WTC11 (cell line): ENCODE measurements at regions not wholly inside any gene's neighbourhood (a gene's known extent, or its start where the extent isn't known, plus 50 kb on each side); places are given as distances from the start of the nearest gene placed in this dataset.
A peak's percentile ranks its signal among the peaks of the same experiment; 100 is the strongest.

Experiments used
- CBFB ChIP-seq: sonication (generic); formaldehyde crosslinking; IDR thresholded peaks from 2 replicates; pipeline ENCODE4 v1.8.1; 2022; ENCODE audit warnings: mild to moderate bottlenecking, low read depth, missing genetic modification reagents
- CREB1 ChIP-seq: sonication (generic); formaldehyde crosslinking; IDR thresholded peaks from 2 replicates; pipeline ENCODE4 v1.8.0; 2023; ENCODE audit warnings: mild to moderate bottlenecking, missing genetic modification reagents
- NR3C1 ChIP-seq: sonication (generic); formaldehyde crosslinking; conservative IDR thresholded peaks from 2 replicates; pipeline ENCODE4 v1.8.1; 2023; ENCODE audit warnings: low read depth, mild to moderate bottlenecking, missing genetic modification reagents
- TF ChIP-seq, protein P1 (sequence below): sonication (generic); formaldehyde crosslinking; IDR thresholded peaks from 2 replicates; pipeline ENCODE4 v1.8.1; 2023; ENCODE audit warnings: mild to moderate bottlenecking, moderate library complexity, missing genetic modification reagents
- TF ChIP-seq, protein P2 (sequence below): fragments of 200-600 bp; IDR thresholded peaks from 2 replicates; pipeline ENCODE4 v1.8.0; 2022; ENCODE audit warnings: antibody characterized with exemption
- TF ChIP-seq, protein P3 (sequence below): sonication (generic); formaldehyde crosslinking; IDR thresholded peaks from 2 replicates; pipeline ENCODE4 v1.8.0; 2022; ENCODE audit warnings: mild to moderate bottlenecking, missing genetic modification reagents
- TF ChIP-seq, protein P4 (sequence below): sonication (generic); formaldehyde crosslinking; IDR thresholded peaks from 2 replicates; pipeline ENCODE4 v1.8.0; 2022; ENCODE audit warnings: mild to moderate bottlenecking, missing genetic modification reagents
- TF ChIP-seq, protein P5 (sequence below): sonication (generic); formaldehyde crosslinking; IDR thresholded peaks from 2 replicates; pipeline ENCODE4 v1.8.1; 2022; ENCODE audit warnings: missing genetic modification reagents, borderline replicate concordance

DNA sequence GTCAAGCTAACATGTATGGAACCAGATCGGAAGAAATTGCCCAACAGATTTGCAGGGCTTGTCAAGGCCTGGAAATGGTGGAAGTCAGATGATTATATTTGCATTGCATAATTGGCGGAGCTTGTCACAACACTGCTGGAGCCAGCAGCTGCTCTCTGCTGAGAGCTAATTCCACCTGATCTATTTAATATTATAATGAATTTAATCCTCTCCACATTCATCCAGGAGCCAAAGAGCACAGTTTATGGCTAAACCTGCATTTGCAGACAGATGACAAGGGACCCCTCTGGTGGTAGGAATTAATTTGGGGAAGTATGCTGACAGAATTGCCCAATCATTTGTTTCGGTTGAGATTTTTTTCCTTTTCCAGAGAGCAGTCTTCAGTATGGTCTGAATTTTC lies 730.2 kb downstream of the TUSC7 start:
- TF ChIP-seq, protein P1, sequence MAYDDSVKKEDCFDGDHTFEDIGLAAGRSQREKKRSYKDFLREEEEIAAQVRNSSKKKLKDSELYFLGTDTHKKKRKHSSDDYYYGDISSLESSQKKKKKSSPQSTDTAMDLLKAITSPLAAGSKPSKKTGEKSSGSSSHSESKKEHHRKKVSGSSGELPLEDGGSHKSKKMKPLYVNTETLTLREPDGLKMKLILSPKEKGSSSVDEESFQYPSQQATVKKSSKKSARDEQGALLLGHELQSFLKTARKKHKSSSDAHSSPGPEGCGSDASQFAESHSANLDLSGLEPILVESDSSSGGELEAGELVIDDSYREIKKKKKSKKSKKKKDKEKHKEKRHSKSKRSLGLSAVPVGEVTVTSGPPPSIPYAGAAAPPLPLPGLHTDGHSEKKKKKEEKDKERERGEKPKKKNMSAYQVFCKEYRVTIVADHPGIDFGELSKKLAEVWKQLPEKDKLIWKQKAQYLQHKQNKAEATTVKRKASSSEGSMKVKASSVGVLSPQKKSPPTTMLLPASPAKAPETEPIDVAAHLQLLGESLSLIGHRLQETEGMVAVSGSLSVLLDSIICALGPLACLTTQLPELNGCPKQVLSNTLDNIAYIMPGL (CRISPR knock-in tag): no peak
- TF ChIP-seq, protein P2, sequence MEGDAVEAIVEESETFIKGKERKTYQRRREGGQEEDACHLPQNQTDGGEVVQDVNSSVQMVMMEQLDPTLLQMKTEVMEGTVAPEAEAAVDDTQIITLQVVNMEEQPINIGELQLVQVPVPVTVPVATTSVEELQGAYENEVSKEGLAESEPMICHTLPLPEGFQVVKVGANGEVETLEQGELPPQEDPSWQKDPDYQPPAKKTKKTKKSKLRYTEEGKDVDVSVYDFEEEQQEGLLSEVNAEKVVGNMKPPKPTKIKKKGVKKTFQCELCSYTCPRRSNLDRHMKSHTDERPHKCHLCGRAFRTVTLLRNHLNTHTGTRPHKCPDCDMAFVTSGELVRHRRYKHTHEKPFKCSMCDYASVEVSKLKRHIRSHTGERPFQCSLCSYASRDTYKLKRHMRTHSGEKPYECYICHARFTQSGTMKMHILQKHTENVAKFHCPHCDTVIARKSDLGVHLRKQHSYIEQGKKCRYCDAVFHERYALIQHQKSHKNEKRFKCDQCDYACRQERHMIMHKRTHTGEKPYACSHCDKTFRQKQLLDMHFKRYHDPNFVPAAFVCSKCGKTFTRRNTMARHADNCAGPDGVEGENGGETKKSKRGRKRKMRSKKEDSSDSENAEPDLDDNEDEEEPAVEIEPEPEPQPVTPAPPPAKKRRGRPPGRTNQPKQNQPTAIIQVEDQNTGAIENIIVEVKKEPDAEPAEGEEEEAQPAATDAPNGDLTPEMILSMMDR: 0 out of 2 replicates have a peak, but pooled peaks have one; percentile 24
- TF ChIP-seq, protein P3, sequence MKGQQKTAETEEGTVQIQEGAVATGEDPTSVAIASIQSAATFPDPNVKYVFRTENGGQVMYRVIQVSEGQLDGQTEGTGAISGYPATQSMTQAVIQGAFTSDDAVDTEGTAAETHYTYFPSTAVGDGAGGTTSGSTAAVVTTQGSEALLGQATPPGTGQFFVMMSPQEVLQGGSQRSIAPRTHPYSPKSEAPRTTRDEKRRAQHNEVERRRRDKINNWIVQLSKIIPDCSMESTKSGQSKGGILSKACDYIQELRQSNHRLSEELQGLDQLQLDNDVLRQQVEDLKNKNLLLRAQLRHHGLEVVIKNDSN: no peak
- TF ChIP-seq, protein P4, sequence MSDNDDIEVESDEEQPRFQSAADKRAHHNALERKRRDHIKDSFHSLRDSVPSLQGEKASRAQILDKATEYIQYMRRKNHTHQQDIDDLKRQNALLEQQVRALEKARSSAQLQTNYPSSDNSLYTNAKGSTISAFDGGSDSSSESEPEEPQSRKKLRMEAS (CRISPR knock-in tag): no peak
- TF ChIP-seq CBFB (CRISPR knock-in tag): no peak
- TF ChIP-seq NR3C1: no peak
- TF ChIP-seq CREB1 (CRISPR knock-in tag): no peak
- TF ChIP-seq, protein P5, sequence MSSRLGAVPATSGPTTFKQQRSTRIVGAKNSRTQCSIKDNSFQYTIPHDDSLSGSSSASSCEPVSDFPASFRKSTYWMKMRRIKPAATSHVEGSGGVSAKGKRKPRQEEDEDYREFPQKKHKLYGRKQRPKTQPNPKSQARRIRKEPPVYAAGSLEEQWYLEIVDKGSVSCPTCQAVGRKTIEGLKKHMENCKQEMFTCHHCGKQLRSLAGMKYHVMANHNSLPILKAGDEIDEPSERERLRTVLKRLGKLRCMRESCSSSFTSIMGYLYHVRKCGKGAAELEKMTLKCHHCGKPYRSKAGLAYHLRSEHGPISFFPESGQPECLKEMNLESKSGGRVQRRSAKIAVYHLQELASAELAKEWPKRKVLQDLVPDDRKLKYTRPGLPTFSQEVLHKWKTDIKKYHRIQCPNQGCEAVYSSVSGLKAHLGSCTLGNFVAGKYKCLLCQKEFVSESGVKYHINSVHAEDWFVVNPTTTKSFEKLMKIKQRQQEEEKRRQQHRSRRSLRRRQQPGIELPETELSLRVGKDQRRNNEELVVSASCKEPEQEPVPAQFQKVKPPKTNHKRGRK: no peak
